ENCODE measurements at regions not wholly inside any gene's neighbourhood (a gene's known extent, or its start where the extent isn't known, plus 50 kb on each side); places are given as distances from the start of the nearest gene placed in this dataset.

GRCh38 chr10:78374331-78375028, 340.8 kb downstream of the RPS24 start:
- Histone ChIP-seq H3K9ac (ENCODE audit: low read length) (no peak overlapping the region), H3K56ac (ENCODE audit: low read length) (no peak overlapping the region), H2BK120ac (ENCODE audit: low read depth, low read length) (no peak overlapping the region), H3K79me1 (ENCODE audit: low read length) (no peaks in the 10 kb centered on the region), H3K18ac (ENCODE audit: low read length) (no peak overlapping the region), H3K4ac (ENCODE audit: low read depth, low read length) (no peak overlapping the region), H2BK15ac (replicated peaks; ENCODE audit: low read depth) (no peak overlapping the region), H2BK5ac (ENCODE audit: low read length) (no peak overlapping the region), H3K27ac (ENCODE audit: low read depth, low read length) (no peak overlapping the region), H3K4me2 (ENCODE audit: low read length) (no peak overlapping the region), H4K8ac (ENCODE audit: low read depth, low read length) (no peak overlapping the region), H3K4me1 (ENCODE audit: control insufficient read depth, low read depth, low read length) (no peaks in the 10 kb centered on the region), H3K23ac (ENCODE audit: low read length) (no peak overlapping the region), H3K79me2 (ENCODE audit: control insufficient read depth, insufficient read depth, low read length) (no peaks in the 10 kb centered on the region), H3K36me3 (ENCODE audit: control insufficient read depth, insufficient read depth, low read length) (no peaks in the 10 kb centered on the region), H3K27me3 (ENCODE audit: insufficient read depth, low read length, poor library complexity) (no peaks in the 10 kb centered on the region), H2AK5ac (ENCODE audit: low read length) (no peak overlapping the region), H3K4me3 (ENCODE audit: low read length) (no peak overlapping the region), H4K5ac (ENCODE audit: low read length) (no peak overlapping the region)
- WGBS (ENCODE audit: extremely low coverage, insufficient coverage, low lambda C conversion rate) = no CpG with 5 or more reads among the region's 9 CpGs
- DNase-seq = no peak

- Histone ChIP-seq H3K4me1 (ENCODE audit: control insufficient read depth, low read depth, low read length) (no peaks in the 10 kb centered on the region), H2BK5ac (ENCODE audit: low read length) (no peak overlapping the region), H3K4me2 (ENCODE audit: low read length) (no peak overlapping the region), H3K27ac (ENCODE audit: low read depth, low read length) (no peak overlapping the region), H3K23ac (ENCODE audit: low read length) (no peak overlapping the region), H2AK5ac (ENCODE audit: low read length) (no peak overlapping the region), H3K79me1 (ENCODE audit: low read length) (no peaks in the 10 kb centered on the region), H2BK15ac (replicated peaks; ENCODE audit: low read depth) (no peak overlapping the region), H3K56ac (ENCODE audit: low read length) (no peak overlapping the region), H3K4me3 (ENCODE audit: low read length) (no peak overlapping the region), H3K4ac (ENCODE audit: low read depth, low read length) (no peak overlapping the region), H4K8ac (ENCODE audit: low read depth, low read length) (no peak overlapping the region), H3K79me2 (ENCODE audit: control insufficient read depth, insufficient read depth, low read length) (no peaks in the 10 kb centered on the region), H2BK120ac (ENCODE audit: low read depth, low read length) (no peak overlapping the region), H3K36me3 (ENCODE audit: control insufficient read depth, insufficient read depth, low read length) (no peaks in the 10 kb centered on the region), H4K5ac (ENCODE audit: low read length) (no peak overlapping the region), H3K18ac (ENCODE audit: low read length) (no peak overlapping the region), H3K9ac (ENCODE audit: low read length) (no peak overlapping the region), H3K27me3 (ENCODE audit: insufficient read depth, low read length, poor library complexity) (no peaks in the 10 kb centered on the region)
- no peak for DNase-seq
- WGBS (ENCODE audit: extremely low coverage, insufficient coverage, low lambda C conversion rate) = no CpG with 5 or more reads among the region's 17 CpGs
These were observed 342.5 kb downstream of the RPS24 start for GRCh38 chr10:78375854-78376785.

GRCh38 chr10:78377356-78377755, 343.7 kb downstream of the RPS24 start:
- Histone ChIP-seq H2BK15ac (replicated peaks; ENCODE audit: low read depth) (no peak overlapping the region), H3K23ac (ENCODE audit: low read length) (no peak overlapping the region), H3K4me1 (ENCODE audit: control insufficient read depth, low read depth, low read length) (no peaks in the 10 kb centered on the region), H3K4me3 (ENCODE audit: low read length) (no peak overlapping the region), H3K27me3 (ENCODE audit: insufficient read depth, low read length, poor library complexity) (no peaks in the 10 kb centered on the region), H2AK5ac (ENCODE audit: low read length) (no peak overlapping the region), H3K79me1 (ENCODE audit: low read length) (no peaks in the 10 kb centered on the region), H2BK120ac (ENCODE audit: low read depth, low read length) (no peak overlapping the region), H3K4ac (ENCODE audit: low read depth, low read length) (no peak overlapping the region), H3K18ac (ENCODE audit: low read length) (no peak overlapping the region), H3K9ac (ENCODE audit: low read length) (no peak overlapping the region), H4K5ac (ENCODE audit: low read length) (no peak overlapping the region), H3K4me2 (ENCODE audit: low read length) (no peak overlapping the region), H3K36me3 (ENCODE audit: control insufficient read depth, insufficient read depth, low read length) (no peaks in the 10 kb centered on the region), H2BK5ac (ENCODE audit: low read length) (no peak overlapping the region), H4K8ac (ENCODE audit: low read depth, low read length) (no peak overlapping the region), H3K79me2 (ENCODE audit: control insufficient read depth, insufficient read depth, low read length) (no peaks in the 10 kb centered on the region), H3K56ac (ENCODE audit: low read length) (no peak overlapping the region), H3K27ac (ENCODE audit: low read depth, low read length) (no peak overlapping the region)
- WGBS (ENCODE audit: extremely low coverage, insufficient coverage, low lambda C conversion rate) = no CpG with 5 or more reads among the region's 1 CpG
- DNase-seq = peak; percentile 60

GRCh38 chr10:78378192-78378591, 344.5 kb downstream of the RPS24 start:
- Histone ChIP-seq H2BK120ac (ENCODE audit: low read depth, low read length) (no peak overlapping the region), H3K36me3 (ENCODE audit: control insufficient read depth, insufficient read depth, low read length) (no peaks in the 10 kb centered on the region), H3K4ac (ENCODE audit: low read depth, low read length) (no peak overlapping the region), H4K5ac (ENCODE audit: low read length) (no peak overlapping the region), H3K27ac (ENCODE audit: low read depth, low read length) (no peak overlapping the region), H3K18ac (ENCODE audit: low read length) (no peak overlapping the region), H3K4me2 (ENCODE audit: low read length) (no peak overlapping the region), H2BK15ac (replicated peaks; ENCODE audit: low read depth) (no peak overlapping the region), H3K79me1 (ENCODE audit: low read length) (no peaks in the 10 kb centered on the region), H3K27me3 (ENCODE audit: insufficient read depth, low read length, poor library complexity) (no peaks in the 10 kb centered on the region), H3K9ac (ENCODE audit: low read length) (no peak overlapping the region), H3K79me2 (ENCODE audit: control insufficient read depth, insufficient read depth, low read length) (no peaks in the 10 kb centered on the region), H2AK5ac (ENCODE audit: low read length) (no peak overlapping the region), H2BK5ac (ENCODE audit: low read length) (no peak overlapping the region), H3K4me3 (ENCODE audit: low read length) (no peak overlapping the region), H3K23ac (ENCODE audit: low read length) (no peak overlapping the region), H3K4me1 (ENCODE audit: control insufficient read depth, low read depth, low read length) (no peaks in the 10 kb centered on the region), H4K8ac (ENCODE audit: low read depth, low read length) (no peak overlapping the region), H3K56ac (ENCODE audit: low read length) (no peak overlapping the region)
- no peak for DNase-seq
- WGBS (ENCODE audit: extremely low coverage, insufficient coverage, low lambda C conversion rate) = no CpG with 5 or more reads among the region's 4 CpGs

GRCh38 chr10:78381107-78381506, 347.4 kb downstream of the RPS24 start:
- Histone ChIP-seq H3K36me3 (ENCODE audit: control insufficient read depth, insufficient read depth, low read length) (no peaks in the 10 kb centered on the region), H3K27ac (ENCODE audit: low read depth, low read length) (no peak overlapping the region), H2AK5ac (ENCODE audit: low read length) (no peak overlapping the region), H3K56ac (ENCODE audit: low read length) (no peak overlapping the region), H2BK5ac (ENCODE audit: low read length) (no peak overlapping the region), H3K9ac (ENCODE audit: low read length) (no peak overlapping the region), H3K79me2 (ENCODE audit: control insufficient read depth, insufficient read depth, low read length) (no peaks in the 10 kb centered on the region), H3K4me2 (ENCODE audit: low read length) (no peak overlapping the region), H2BK15ac (replicated peaks; ENCODE audit: low read depth) (no peak overlapping the region), H3K27me3 (ENCODE audit: insufficient read depth, low read length, poor library complexity) (no peaks in the 10 kb centered on the region), H4K8ac (ENCODE audit: low read depth, low read length) (no peak overlapping the region), H3K4me3 (ENCODE audit: low read length) (no peak overlapping the region), H3K23ac (ENCODE audit: low read length) (no peak overlapping the region), H3K4ac (ENCODE audit: low read depth, low read length) (no peak overlapping the region), H4K5ac (ENCODE audit: low read length) (no peak overlapping the region), H3K18ac (ENCODE audit: low read length) (no peak overlapping the region), H3K79me1 (ENCODE audit: low read length) (no peaks in the 10 kb centered on the region), H2BK120ac (ENCODE audit: low read depth, low read length) (no peak overlapping the region), H3K4me1 (ENCODE audit: control insufficient read depth, low read depth, low read length) (no peaks in the 10 kb centered on the region)
- no peak for DNase-seq
- no CpG with 5 or more reads among the region's 19 CpGs for WGBS (ENCODE audit: extremely low coverage, insufficient coverage, low lambda C conversion rate)

Data from mesendoderm (in vitro differentiated cells).